Breast epithelium (tissue), 4 donors: ENCODE measurements at regions not wholly inside any gene's neighbourhood (a gene's known extent, or its start where the extent isn't known, plus 50 kb on each side); places are given as distances from the start of the nearest gene placed in this dataset.

Experiments
- DNase-seq, 2 donors: peaks; one replicate each; pipeline ENCODE4 v3.0.0-alpha.2; 2019; ENCODE audit warnings: low spot score in 2 of 2
- H3K27ac ChIP-seq, 2 donors: fragments of 200-600 bp; sonication (generic) in 1 of 2; one replicate each; pipeline ENCODE4 v1.5.1; 2016 to 2019; ENCODE audit warnings: mild to moderate bottlenecking in 1 of 2
- H3K27me3 ChIP-seq, 2 donors: fragments of 200-600 bp; sonication (generic) in 1 of 2; one replicate each; pipeline versions ENCODE4 v1.5.1 to v1.6.0; 2017 to 2019; ENCODE audit warnings: control low read depth in 1 of 2, mild to moderate bottlenecking in 1 of 2
- H3K36me3 ChIP-seq: fragments of 200-600 bp; one replicate; pipeline ENCODE4 v1.5.1; 2019
- H3K4me1 ChIP-seq, 2 donors: fragments of 200-600 bp; sonication (generic); one replicate each; pipeline ENCODE4 v1.5.1; 2016 to 2019; ENCODE audit warnings: control low read depth in 1 of 2
- H3K4me3 ChIP-seq, 3 donors: fragments of 200-600 bp; sonication (generic); 1 replicate in 2 of 3; 2 replicates in 1 of 3; pipeline ENCODE4 v1.5.1; 2016 to 2019; ENCODE audit warnings: mild to moderate bottlenecking in 3 of 3, moderate library complexity in 2 of 3
- H3K9me3 ChIP-seq, 2 donors: fragments of 200-600 bp; sonication (generic) in 1 of 2; one replicate each; pipeline ENCODE4 v1.5.1; 2016 to 2019; ENCODE audit warnings: control low read depth in 1 of 2
- CTCF ChIP-seq, 3 donors: fragments of 450-650 bp; IDR thresholded peaks; one replicate each; pipeline ENCODE4 v1.5.1; 2016 to 2017; ENCODE audit warnings: antibody characterized with exemption in 3 of 3, mild to moderate bottlenecking in 3 of 3, moderate library complexity in 3 of 3
- POLR2A ChIP-seq: fragments of 450-650 bp; IDR thresholded peaks from one replicate; pipeline ENCODE4 v1.6.1; 2016; ENCODE audit warnings: antibody characterized with exemption, mild to moderate bottlenecking, moderate library complexity
- POLR2AphosphoS5 ChIP-seq, 3 donors: sonication (generic); formaldehyde crosslinking; IDR thresholded peaks; one replicate each; pipeline ENCODE4 v1.6.1; 2017; ENCODE audit warnings: antibody characterized with exemption in 3 of 3
- intact Hi-C: fragments of 100-400 bp; cut with DNase I; formaldehyde crosslinking; loops from one replicate; pipeline ENCODE4 v1.15.1; 2023; ENCODE audit warnings: low total_unique reads

DNA sequence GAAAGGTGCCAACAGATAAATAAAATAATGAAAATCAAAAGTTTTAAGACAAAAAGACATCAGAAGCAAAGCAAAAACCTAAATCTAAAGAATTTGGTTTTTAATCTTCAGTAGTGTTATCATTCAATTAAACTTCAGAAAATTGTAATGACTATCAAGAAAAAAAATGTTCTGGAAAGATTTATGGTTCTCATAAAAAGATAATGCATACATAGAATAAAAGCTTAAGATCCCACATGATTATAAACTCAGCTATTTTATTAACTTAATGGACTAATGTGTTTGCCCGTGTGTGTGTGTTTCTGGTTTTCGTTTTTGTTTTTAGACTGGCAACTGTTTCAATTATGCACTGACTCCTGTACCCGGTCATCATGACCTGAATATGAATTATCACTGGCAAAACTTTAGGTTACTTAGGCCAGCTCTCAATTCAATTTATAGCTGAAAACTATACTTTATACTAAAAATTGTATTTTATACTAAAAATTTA is 217.5 kb upstream of the DKK2 start:
- H3K27me3 ChIP-seq: no peaks in the 10 kb centered on the region
- TF ChIP-seq CTCF (IDR thresholded peaks at IDR 0.05) (no peak), POLR2A (no peak)
- H3K4me3 ChIP-seq: no peak overlapping the region
- intact Hi-C loops: no loop called here
- H3K36me3 ChIP-seq: no peaks in the 10 kb centered on the region
- no peak for DNase-seq
- no peak overlapping the region for H3K27ac ChIP-seq
- no peaks in the 10 kb centered on the region for H3K4me1 ChIP-seq
- H3K9me3 ChIP-seq: no peaks in the 10 kb centered on the region

DNA sequence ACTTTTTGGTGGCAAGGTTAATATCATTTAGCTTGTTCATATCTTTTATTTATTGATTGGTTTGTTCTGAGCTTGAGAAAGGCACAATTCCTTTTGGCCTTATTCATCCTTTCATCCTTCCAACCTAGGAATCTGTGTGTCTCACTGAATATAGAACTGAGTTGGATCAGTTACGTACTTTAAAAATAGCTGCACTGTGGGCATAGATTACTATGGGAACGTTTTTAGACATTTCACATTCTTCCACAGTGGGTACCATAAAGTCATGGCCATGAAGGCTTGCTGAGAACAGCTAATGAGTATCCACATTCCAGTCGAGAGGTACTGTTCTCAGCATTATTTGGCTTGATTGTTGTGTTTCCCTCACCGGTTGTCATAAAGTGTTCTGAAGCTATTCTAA is 217.0 kb upstream of the DKK2 start:
- TF ChIP-seq POLR2A: no peak
- H3K36me3 ChIP-seq: no peaks in the 10 kb centered on the region
- intact Hi-C loops: no loop called here
- no peak overlapping the region for H3K4me3 ChIP-seq
- no peak overlapping the region for H3K27ac ChIP-seq
- no peak for DNase-seq
- no peaks in the 10 kb centered on the region for H3K4me1 ChIP-seq
- no peaks in the 10 kb centered on the region for H3K27me3 ChIP-seq
- H3K9me3 ChIP-seq: no peaks in the 10 kb centered on the region

DNA sequence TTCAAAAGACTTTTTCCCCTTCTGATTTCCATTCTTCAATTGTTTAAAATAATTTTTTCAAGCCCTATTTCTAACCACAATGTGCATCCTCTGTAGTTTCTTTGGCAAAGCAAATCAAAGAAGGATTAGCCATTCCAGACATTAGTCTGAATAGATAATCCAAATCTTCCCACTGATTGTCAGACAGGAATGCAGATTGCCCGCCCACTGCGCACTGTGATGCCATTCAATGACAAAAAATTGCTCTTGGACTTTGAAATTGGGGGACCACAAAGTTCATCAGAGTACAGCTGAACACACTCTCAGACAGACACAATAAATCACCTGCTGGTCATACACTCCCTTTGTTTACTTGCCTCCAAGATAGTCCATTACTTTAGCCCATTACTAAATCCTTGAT is 216.5 kb upstream of the DKK2 start:
- H3K9me3 ChIP-seq: no peaks in the 10 kb centered on the region
- DNase-seq: no peak
- intact Hi-C loops: no loop called here

DNA sequence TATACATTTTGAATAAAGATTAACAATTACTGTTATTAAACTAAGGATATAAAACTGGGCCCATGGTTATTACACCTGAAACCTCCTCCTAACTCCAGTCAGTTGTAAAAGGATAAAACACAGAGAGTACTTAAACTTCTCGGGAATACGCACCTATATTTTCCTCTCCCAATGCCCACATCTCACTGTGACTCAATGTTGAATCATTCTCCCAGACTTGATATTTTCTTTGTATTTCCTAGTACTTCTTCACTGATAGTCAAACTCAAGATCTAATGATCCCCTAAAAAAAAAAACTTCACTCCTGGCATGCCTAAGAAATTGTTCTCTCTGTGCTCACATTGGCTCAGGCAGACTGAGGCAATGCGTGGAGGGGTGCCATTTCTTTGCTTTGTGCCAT is 212.5 kb upstream of the DKK2 start:
- Histone ChIP-seq H3K27me3 (no peaks in the 10 kb centered on the region), H3K9me3 (no peaks in the 10 kb centered on the region), H3K4me1 (no peaks in the 10 kb centered on the region), H3K4me3 (no peak overlapping the region), H3K27ac (no peak overlapping the region), H3K36me3 (no peaks in the 10 kb centered on the region)
- TF ChIP-seq CTCF (IDR thresholded peaks at IDR 0.05): no peak
- TF ChIP-seq POLR2AphosphoS5 (IDR thresholded peaks at IDR 0.05): no peak
- TF ChIP-seq POLR2A: no peak
- no peak for DNase-seq
- intact Hi-C loops: no loop called here

More for the DNA sequence above, 216.5 kb upstream of the DKK2 start:
- H3K4me1 ChIP-seq: no peaks in the 10 kb centered on the region
- H3K27me3 ChIP-seq: no peaks in the 10 kb centered on the region
- no peak overlapping the region for H3K27ac ChIP-seq
- no peak overlapping the region for H3K4me3 ChIP-seq
- H3K36me3 ChIP-seq: no peaks in the 10 kb centered on the region
- no peak for TF ChIP-seq POLR2AphosphoS5 (IDR thresholded peaks at IDR 0.05)
- TF ChIP-seq CTCF (IDR thresholded peaks at IDR 0.05): no peak
- TF ChIP-seq POLR2A: no peak

- no peaks in the 10 kb centered on the region for H3K36me3 ChIP-seq
- TF ChIP-seq POLR2AphosphoS5 (IDR thresholded peaks at IDR 0.05) (peak in 1 of 3 donors; percentile 74), POLR2A (no peak), CTCF (IDR thresholded peaks at IDR 0.05) (no peak)
- no peak overlapping the region for H3K27ac ChIP-seq
- no peaks in the 10 kb centered on the region for H3K27me3 ChIP-seq
- peaks cover 0 to 5% of the 10 kb centered on the region in 2 donors for H3K4me1 ChIP-seq
- intact Hi-C loops: no loop called here
- H3K4me3 ChIP-seq: no peak overlapping the region
- no peak for DNase-seq
- no peaks in the 10 kb centered on the region for H3K9me3 ChIP-seq
These were observed 211.6 kb upstream of the DKK2 start for GRCh38 chr4:107247738-107248137.

DNA sequence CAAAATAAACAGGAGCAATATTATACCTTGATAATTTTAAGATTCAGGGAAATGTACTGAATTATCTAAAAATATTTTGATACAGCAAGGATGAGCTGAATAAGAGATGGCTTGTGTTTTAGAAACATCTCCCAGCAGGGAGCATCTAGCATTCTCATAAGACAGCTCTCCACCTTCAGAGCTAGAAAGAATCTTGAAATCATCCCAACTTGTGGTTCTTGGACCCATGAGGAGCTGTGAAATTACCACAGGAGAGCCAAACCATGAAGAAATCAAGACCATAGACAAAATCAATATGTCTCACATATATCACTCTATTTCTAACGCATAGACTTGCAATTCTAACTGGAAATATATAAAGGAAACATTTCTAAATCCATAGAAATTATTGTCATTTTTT is 210.6 kb upstream of the DKK2 start:
- Histone ChIP-seq H3K27me3 (no peaks in the 10 kb centered on the region), H3K9me3 (no peaks in the 10 kb centered on the region), H3K4me1 (peaks cover 0 to 6% of the 10 kb centered on the region in 2 donors), H3K4me3 (no peak overlapping the region), H3K27ac (no peak overlapping the region), H3K36me3 (no peaks in the 10 kb centered on the region)
- DNase-seq: no peak
- intact Hi-C loops: no loop called here
- no peak for TF ChIP-seq POLR2A
- TF ChIP-seq POLR2AphosphoS5 (IDR thresholded peaks at IDR 0.05): no peak
- TF ChIP-seq CTCF (IDR thresholded peaks at IDR 0.05): no peak
